GM23248 (cell line): ENCODE measurements at regions not wholly inside any gene's neighbourhood (a gene's known extent, or its start where the extent isn't known, plus 50 kb on each side); places are given as distances from the start of the nearest gene placed in this dataset.

Experiments
- DNase-seq: peaks from one replicate; pipeline ENCODE4 v3.0.0-alpha.2; 2015
- H2AFZ ChIP-seq: fragments of 200-600 bp; sonication (generic); 2 replicates; pipeline ENCODE4 v1.6.1; 2016; ENCODE audit warnings: antibody characterized with exemption
- H3F3A ChIP-seq: fragments of 200-600 bp; sonication (generic); 2 replicates; pipeline ENCODE4 v1.6.1; 2016; ENCODE audit warnings: mild to moderate bottlenecking, antibody characterized with exemption, mixed run types; ENCODE audit not compliant: insufficient read depth
- H3K27ac ChIP-seq: fragments of 200-600 bp; sonication (generic); 2 replicates; pipeline ENCODE4 v1.5.1; 2016; ENCODE audit warnings: mild to moderate bottlenecking
- H3K27me3 ChIP-seq: fragments of 200-600 bp; sonication (generic); replicated peaks from 2 replicates; pipeline ENCODE4 v1.6.1; 2016; ENCODE audit warnings: mild to moderate bottlenecking; ENCODE audit not compliant: insufficient read depth
- H3K36me3 ChIP-seq: fragments of 200-600 bp; sonication (generic); 2 replicates; pipeline ENCODE4 v1.6.1; 2016; ENCODE audit warnings: low read depth, mild to moderate bottlenecking
- H3K4me1 ChIP-seq: fragments of 200-600 bp; sonication (generic); 2 replicates; pipeline ENCODE4 v1.6.1; 2016; ENCODE audit warnings: mild to moderate bottlenecking; ENCODE audit not compliant: insufficient read depth
- H3K4me2 ChIP-seq: fragments of 200-600 bp; sonication (generic); one replicate; pipeline ENCODE4 v1.6.1; 2016; ENCODE audit warnings: mild to moderate bottlenecking; ENCODE audit not compliant: unreplicated experiment
- H3K4me3 ChIP-seq: fragments of 200-600 bp; sonication (generic); 2 replicates; pipeline ENCODE4 v1.5.1; 2016; ENCODE audit warnings: mild to moderate bottlenecking
- H3K79me2 ChIP-seq: fragments of 200-600 bp; sonication (generic); 2 replicates; pipeline ENCODE4 v1.6.1; 2016; ENCODE audit warnings: mild to moderate bottlenecking; ENCODE audit not compliant: insufficient read depth
- H3K9ac ChIP-seq: fragments of 200-600 bp; sonication (generic); 2 replicates; pipeline ENCODE4 v1.6.1; 2016; ENCODE audit warnings: mild to moderate bottlenecking
- H3K9me2 ChIP-seq: fragments of 200-600 bp; sonication (generic); 2 replicates; pipeline ENCODE4 v1.6.1; 2016; ENCODE audit warnings: mixed run types, mild to moderate bottlenecking, moderate library complexity; ENCODE audit not compliant: insufficient read depth
- H3K9me3 ChIP-seq: fragments of 200-600 bp; sonication (generic); one replicate; pipeline ENCODE4 v1.6.1; 2017; ENCODE audit warnings: low read depth
- H4K20me1 ChIP-seq: fragments of 200-600 bp; sonication (generic); 2 replicates; pipeline ENCODE4 v1.6.0; 2016; ENCODE audit not compliant: insufficient read depth
- EZH2 ChIP-seq: fragments of 200-600 bp; sonication (generic); IDR thresholded peaks from 2 replicates; pipeline ENCODE4 v1.6.1; 2018; ENCODE audit warnings: antibody characterized with exemption, mild to moderate bottlenecking; ENCODE audit not compliant: insufficient read depth, poor library complexity, severe bottlenecking
- EZH2phosphoT487 ChIP-seq: fragments of 200-600 bp; sonication (generic); IDR thresholded peaks from 2 replicates; pipeline ENCODE4 v1.6.1; 2018; ENCODE audit warnings: antibody characterized with exemption, moderate library complexity, mild to moderate bottlenecking, low read depth; ENCODE audit not compliant: insufficient read depth
- WGBS, 2 experiments: methylation state at CpG; one replicate each; pipeline ENCODE4 v1.1.6; 2015 to 2017; ENCODE audit warnings: low lambda C conversion rate in 2 of 2, low coverage in 1 of 2; ENCODE audit errors: missing lambda C conversion rate in 2 of 2; 5-methylcytosine and 5-hydroxymethylcytosine counted together
- in situ Hi-C: fragments of 300-500 bp; cut with MboI; formaldehyde crosslinking; loops from 2 replicates; pipeline ENCODE4 v1.15.0; 2020

DNA sequence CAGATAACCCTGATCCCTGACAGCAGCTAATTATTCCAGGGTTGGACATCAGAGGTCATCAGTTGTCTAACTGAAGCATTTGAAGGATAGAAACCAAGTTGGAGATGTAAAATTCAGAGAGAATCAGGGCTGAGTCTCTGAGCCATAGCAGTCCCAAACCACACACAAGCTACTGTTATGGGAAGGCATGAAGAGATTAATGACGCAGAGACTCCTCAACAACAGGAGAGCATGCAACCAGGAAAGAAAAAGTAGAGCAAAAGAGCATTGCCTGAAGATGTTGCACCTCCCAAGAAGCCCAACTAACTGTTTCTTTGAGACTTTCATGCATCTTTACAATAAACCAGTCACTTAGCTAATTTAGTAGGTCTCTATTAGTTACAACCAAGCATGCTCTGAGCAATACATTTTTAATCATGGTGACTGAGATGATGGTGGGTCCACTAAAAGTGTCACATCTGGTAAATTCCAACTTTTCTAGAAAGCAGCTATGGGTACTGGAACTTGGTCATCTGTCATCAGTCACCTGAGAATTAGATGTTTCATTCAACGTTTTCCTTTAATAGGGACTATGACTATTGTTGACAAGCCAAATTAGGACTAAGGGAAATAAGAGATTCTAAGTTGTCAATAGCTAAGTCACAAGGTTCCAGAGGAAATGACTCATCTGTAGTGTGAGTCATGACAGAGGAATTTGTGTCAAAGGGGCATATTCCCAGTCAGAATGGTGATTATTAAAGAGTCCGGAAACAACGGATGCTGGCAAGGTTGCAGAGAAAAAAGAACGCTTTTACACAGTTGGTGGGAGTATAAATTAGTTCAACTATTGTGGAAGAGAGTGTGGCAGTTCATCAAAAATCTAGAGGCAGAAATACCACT is 239.8 kb downstream of the CHD9NB start:
- H3K4me2 ChIP-seq = no peak overlapping the region
- no peaks in the 10 kb centered on the region for H3K9me3 ChIP-seq
- no peaks in the 10 kb centered on the region for H3K36me3 ChIP-seq
- no peaks in the 10 kb centered on the region for H3F3A ChIP-seq
- 40 to 49% methylated on average over 5 of the region's 5 CpGs for WGBS, 2 experiments
- TF ChIP-seq EZH2phosphoT487 (no peak), EZH2 (no peak)
- H2AFZ ChIP-seq = no peak overlapping the region
- H3K4me1 ChIP-seq = no peaks in the 10 kb centered on the region
- H3K9me2 ChIP-seq = no peaks in the 10 kb centered on the region
- in situ Hi-C loops = no loop called here
- H3K27ac ChIP-seq = no peak overlapping the region
- H4K20me1 ChIP-seq = no peaks in the 10 kb centered on the region
- no peaks in the 10 kb centered on the region for H3K27me3 ChIP-seq
- no peak overlapping the region for H3K4me3 ChIP-seq
- H3K79me2 ChIP-seq = no peaks in the 10 kb centered on the region
- DNase-seq = peak; percentile 25
- H3K9ac ChIP-seq = no peak overlapping the region

GRCh38 chr16:52805559-52806168 is 247.0 kb downstream of the CHD9NB start:
- no peaks in the 10 kb centered on the region for H3F3A ChIP-seq
- H3K79me2 ChIP-seq = no peaks in the 10 kb centered on the region
- H3K9me3 ChIP-seq = no peaks in the 10 kb centered on the region
- H2AFZ ChIP-seq = no peak overlapping the region
- H3K4me1 ChIP-seq = no peaks in the 10 kb centered on the region
- no peaks in the 10 kb centered on the region for H3K36me3 ChIP-seq
- no peaks in the 10 kb centered on the region for H3K9me2 ChIP-seq
- WGBS, 2 experiments = 28 to 44% methylated on average over 3 of the region's 3 CpGs
- H3K4me3 ChIP-seq = no peak overlapping the region
- no peaks in the 10 kb centered on the region for H4K20me1 ChIP-seq
- no peak overlapping the region for H3K27ac ChIP-seq
- in situ Hi-C loops = no loop called here
- H3K9ac ChIP-seq = no peak overlapping the region
- TF ChIP-seq EZH2 = no peak
- no peak for TF ChIP-seq EZH2phosphoT487
- H3K4me2 ChIP-seq = no peak overlapping the region
- no peaks in the 10 kb centered on the region for H3K27me3 ChIP-seq
- no peak for DNase-seq

- no peak overlapping the region for H3K9ac ChIP-seq
- H3K9me2 ChIP-seq = no peaks in the 10 kb centered on the region
- no peaks in the 10 kb centered on the region for H3K9me3 ChIP-seq
- H4K20me1 ChIP-seq = no peaks in the 10 kb centered on the region
- H3K27me3 ChIP-seq = no peaks in the 10 kb centered on the region
- WGBS, 2 experiments = 32 to 36% methylated on average over 4 of the region's 4 CpGs
- H3K4me1 ChIP-seq = no peaks in the 10 kb centered on the region
- no peaks in the 10 kb centered on the region for H3K79me2 ChIP-seq
- H3K4me3 ChIP-seq = no peak overlapping the region
- H3F3A ChIP-seq = no peaks in the 10 kb centered on the region
- H2AFZ ChIP-seq = no peak overlapping the region
- no peak for TF ChIP-seq EZH2phosphoT487
- no peak for TF ChIP-seq EZH2
- no peaks in the 10 kb centered on the region for H3K36me3 ChIP-seq
- no peak overlapping the region for H3K4me2 ChIP-seq
- DNase-seq = no peak
- H3K27ac ChIP-seq = no peak overlapping the region
- in situ Hi-C loops = no loop called here
Measured at GRCh38 chr16:52800432-52800831, 252.3 kb downstream of the CHD9NB start.

DNA sequence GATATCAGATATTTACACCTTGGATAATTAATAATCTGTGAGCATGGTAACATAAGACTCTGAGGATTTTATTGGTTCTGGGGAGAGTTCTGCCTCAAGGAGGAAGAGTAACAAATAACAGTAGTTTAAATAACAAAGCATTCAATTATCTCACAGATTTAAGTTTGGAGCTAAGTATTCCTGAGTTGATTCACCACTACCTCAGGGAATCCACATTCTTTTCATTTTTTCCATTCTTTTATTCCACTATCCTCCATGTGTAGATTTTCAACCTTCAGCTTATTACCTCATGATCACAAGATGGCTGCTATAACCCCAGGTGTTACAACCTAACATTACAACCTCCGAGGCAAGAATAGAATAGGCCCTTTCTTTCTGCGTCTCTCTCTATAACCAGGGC is 252.2 kb upstream of the TOX3 start:
- H3K4me2 ChIP-seq = no peak overlapping the region
- no peak for DNase-seq
- H3K27ac ChIP-seq = no peak overlapping the region
- H3K4me3 ChIP-seq = no peak overlapping the region
- H3K9me2 ChIP-seq = no peaks in the 10 kb centered on the region
- H2AFZ ChIP-seq = no peak overlapping the region
- no peak for TF ChIP-seq EZH2phosphoT487
- TF ChIP-seq EZH2 = no peak
- H3K79me2 ChIP-seq = no peaks in the 10 kb centered on the region
- H3K9ac ChIP-seq = no peak overlapping the region
- no peaks in the 10 kb centered on the region for H3K9me3 ChIP-seq
- H3K4me1 ChIP-seq = no peaks in the 10 kb centered on the region
- H4K20me1 ChIP-seq = no peaks in the 10 kb centered on the region
- no peaks in the 10 kb centered on the region for H3F3A ChIP-seq
- H3K27me3 ChIP-seq = no peaks in the 10 kb centered on the region
- H3K36me3 ChIP-seq = no peaks in the 10 kb centered on the region
- WGBS, 2 experiments = 28 to 34% methylated on average over 2 of the region's 2 CpGs
- in situ Hi-C loops = no loop called here
